ENCODE measurements at regions not wholly inside any gene's neighbourhood (a gene's known extent, or its start where the extent isn't known, plus 50 kb on each side); places are given as distances from the start of the nearest gene placed in this dataset.

DNA sequence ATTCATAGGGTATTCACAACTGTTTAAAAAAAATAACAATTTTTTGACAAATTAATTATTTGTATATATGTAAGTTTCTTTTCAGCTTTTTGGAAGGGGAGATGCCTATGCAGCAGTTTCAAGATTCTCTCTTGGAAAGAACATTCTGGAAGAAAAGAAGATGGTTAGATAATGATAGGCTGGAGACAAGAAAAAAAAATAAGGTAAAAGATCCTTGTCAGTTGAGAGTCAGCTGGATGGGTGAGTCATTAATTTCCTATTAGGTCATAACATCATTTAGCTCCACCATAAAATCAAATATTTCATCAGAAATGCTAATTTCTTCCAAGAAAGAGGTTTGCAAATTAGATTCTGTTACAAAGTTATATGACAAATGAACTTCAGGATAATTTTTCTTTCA is 880.4 kb downstream of the EPHA7 start:
- TF ChIP-seq, protein P1, sequence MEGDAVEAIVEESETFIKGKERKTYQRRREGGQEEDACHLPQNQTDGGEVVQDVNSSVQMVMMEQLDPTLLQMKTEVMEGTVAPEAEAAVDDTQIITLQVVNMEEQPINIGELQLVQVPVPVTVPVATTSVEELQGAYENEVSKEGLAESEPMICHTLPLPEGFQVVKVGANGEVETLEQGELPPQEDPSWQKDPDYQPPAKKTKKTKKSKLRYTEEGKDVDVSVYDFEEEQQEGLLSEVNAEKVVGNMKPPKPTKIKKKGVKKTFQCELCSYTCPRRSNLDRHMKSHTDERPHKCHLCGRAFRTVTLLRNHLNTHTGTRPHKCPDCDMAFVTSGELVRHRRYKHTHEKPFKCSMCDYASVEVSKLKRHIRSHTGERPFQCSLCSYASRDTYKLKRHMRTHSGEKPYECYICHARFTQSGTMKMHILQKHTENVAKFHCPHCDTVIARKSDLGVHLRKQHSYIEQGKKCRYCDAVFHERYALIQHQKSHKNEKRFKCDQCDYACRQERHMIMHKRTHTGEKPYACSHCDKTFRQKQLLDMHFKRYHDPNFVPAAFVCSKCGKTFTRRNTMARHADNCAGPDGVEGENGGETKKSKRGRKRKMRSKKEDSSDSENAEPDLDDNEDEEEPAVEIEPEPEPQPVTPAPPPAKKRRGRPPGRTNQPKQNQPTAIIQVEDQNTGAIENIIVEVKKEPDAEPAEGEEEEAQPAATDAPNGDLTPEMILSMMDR (IDR thresholded peaks at IDR 0.05; ENCODE audit: low read length) = no peak
- TF ChIP-seq EZH2phosphoT487 (IDR thresholded peaks at IDR 0.05; ENCODE audit: low read length) = no peak

All from MM.1S (cell line).